Colonic mucosa (tissue), 4 donors: ENCODE measurements at regions not wholly inside any gene's neighbourhood (a gene's known extent, or its start where the extent isn't known, plus 50 kb on each side); places are given as distances from the start of the nearest gene placed in this dataset.

Experiments used
- DNase-seq: peaks from one replicate; pipeline ENCODE4 v3.0.0-alpha.2; 2020
- H3K27ac ChIP-seq: fragments of 200-600 bp; one replicate; pipeline ENCODE4 v1.8.0; 2021
- H3K27me3 ChIP-seq: fragments of 200-600 bp; one replicate; pipeline ENCODE4 v1.8.0; 2021
- H3K36me3 ChIP-seq: fragments of 200-600 bp; one replicate; pipeline ENCODE4 v1.8.0; 2021
- H3K4me1 ChIP-seq: fragments of 200-600 bp; one replicate; pipeline ENCODE4 v1.8.0; 2021; ENCODE audit warnings: mild to moderate bottlenecking
- H3K4me3 ChIP-seq: fragments of 200-600 bp; one replicate; pipeline ENCODE4 v1.8.0; 2021
- H3K9ac ChIP-seq, 2 donors: one replicate each; pipeline ENCODE4 v1.7.0; 2013; ENCODE audit warnings: control low read depth in 2 of 2, low read depth in 2 of 2, low read length in 2 of 2
- H3K9me3 ChIP-seq: fragments of 200-600 bp; one replicate; pipeline ENCODE4 v1.8.0; 2021
- intact Hi-C: fragments of 100-400 bp; cut with DNase I; formaldehyde crosslinking; loops from one replicate; pipeline ENCODE4 v1.14.1; 2022
- TF ChIP-seq, protein P1 (sequence below): fragments of 200-600 bp; IDR thresholded peaks from one replicate; pipeline ENCODE4 v1.8.0; 2022; ENCODE audit warnings: antibody characterized with exemption, mild to moderate bottlenecking
- donor health status: healthy.
- donor health status: DM: no; HTN: no; CAD: no.
- donor health status: DM: no; HTN: no; CAD: no.

- H3K9ac ChIP-seq: no peak overlapping the region
- H3K4me1 ChIP-seq: no peaks in the 10 kb centered on the region
- intact Hi-C loops: no loop called here
- no peak for DNase-seq
- TF ChIP-seq, protein P1, sequence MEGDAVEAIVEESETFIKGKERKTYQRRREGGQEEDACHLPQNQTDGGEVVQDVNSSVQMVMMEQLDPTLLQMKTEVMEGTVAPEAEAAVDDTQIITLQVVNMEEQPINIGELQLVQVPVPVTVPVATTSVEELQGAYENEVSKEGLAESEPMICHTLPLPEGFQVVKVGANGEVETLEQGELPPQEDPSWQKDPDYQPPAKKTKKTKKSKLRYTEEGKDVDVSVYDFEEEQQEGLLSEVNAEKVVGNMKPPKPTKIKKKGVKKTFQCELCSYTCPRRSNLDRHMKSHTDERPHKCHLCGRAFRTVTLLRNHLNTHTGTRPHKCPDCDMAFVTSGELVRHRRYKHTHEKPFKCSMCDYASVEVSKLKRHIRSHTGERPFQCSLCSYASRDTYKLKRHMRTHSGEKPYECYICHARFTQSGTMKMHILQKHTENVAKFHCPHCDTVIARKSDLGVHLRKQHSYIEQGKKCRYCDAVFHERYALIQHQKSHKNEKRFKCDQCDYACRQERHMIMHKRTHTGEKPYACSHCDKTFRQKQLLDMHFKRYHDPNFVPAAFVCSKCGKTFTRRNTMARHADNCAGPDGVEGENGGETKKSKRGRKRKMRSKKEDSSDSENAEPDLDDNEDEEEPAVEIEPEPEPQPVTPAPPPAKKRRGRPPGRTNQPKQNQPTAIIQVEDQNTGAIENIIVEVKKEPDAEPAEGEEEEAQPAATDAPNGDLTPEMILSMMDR: no peak
- H3K36me3 ChIP-seq: no peaks in the 10 kb centered on the region
- H3K4me3 ChIP-seq: no peak overlapping the region
- no peak overlapping the region for H3K27ac ChIP-seq
- H3K9me3 ChIP-seq: no peaks in the 10 kb centered on the region
- H3K27me3 ChIP-seq: no peaks in the 10 kb centered on the region
Measured at GRCh38 chr14:66174453-66174891, 311.7 kb upstream of the CCDC196 start.

DNA sequence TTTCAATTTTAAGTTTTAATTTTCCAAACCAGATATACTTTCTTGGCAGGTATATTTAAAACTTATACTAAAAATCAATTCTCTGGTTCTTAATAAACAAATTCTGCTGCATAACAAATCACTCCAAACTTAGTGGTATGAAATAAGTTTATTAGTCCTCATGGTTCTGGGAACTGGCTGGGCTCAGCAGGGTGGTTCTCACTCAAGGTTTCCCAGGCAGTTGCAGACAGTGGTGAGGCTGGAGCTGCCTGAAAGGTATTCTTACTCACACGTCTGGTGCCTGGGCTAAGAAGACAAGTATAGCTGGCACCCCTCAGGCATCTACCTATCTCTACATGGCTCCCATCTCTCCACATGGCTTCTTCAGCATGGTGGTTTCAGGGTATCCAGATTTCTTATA is 308.2 kb upstream of the CCDC196 start:
- no peak overlapping the region for H3K27ac ChIP-seq
- H3K27me3 ChIP-seq: no peaks in the 10 kb centered on the region
- TF ChIP-seq, protein P1: no peak
- H3K4me1 ChIP-seq: no peaks in the 10 kb centered on the region
- no peak for DNase-seq
- H3K9ac ChIP-seq: no peak overlapping the region
- no peaks in the 10 kb centered on the region for H3K36me3 ChIP-seq
- intact Hi-C loops: no loop called here
- no peak overlapping the region for H3K4me3 ChIP-seq
- no peaks in the 10 kb centered on the region for H3K9me3 ChIP-seq

- Histone ChIP-seq H3K9me3 (no peaks in the 10 kb centered on the region), H3K27me3 (no peaks in the 10 kb centered on the region), H3K4me1 (no peaks in the 10 kb centered on the region), H3K9ac (no peak overlapping the region), H3K27ac (no peak overlapping the region), H3K36me3 (no peaks in the 10 kb centered on the region), H3K4me3 (no peak overlapping the region)
- no peak for DNase-seq
- intact Hi-C loops: no loop called here
- TF ChIP-seq, protein P1: no peak
Measured at GRCh38 chr14:66196670-66197069, 289.5 kb upstream of the CCDC196 start.

GRCh38 chr14:66197276-66197675 is 288.9 kb upstream of the CCDC196 start:
- Histone ChIP-seq H3K9me3 (no peaks in the 10 kb centered on the region), H3K4me3 (no peak overlapping the region), H3K4me1 (no peaks in the 10 kb centered on the region), H3K27me3 (no peaks in the 10 kb centered on the region), H3K36me3 (no peaks in the 10 kb centered on the region), H3K9ac (no peak overlapping the region), H3K27ac (no peak overlapping the region)
- DNase-seq: no peak
- intact Hi-C loops: no loop called here
- TF ChIP-seq, protein P1: no peak

DNA sequence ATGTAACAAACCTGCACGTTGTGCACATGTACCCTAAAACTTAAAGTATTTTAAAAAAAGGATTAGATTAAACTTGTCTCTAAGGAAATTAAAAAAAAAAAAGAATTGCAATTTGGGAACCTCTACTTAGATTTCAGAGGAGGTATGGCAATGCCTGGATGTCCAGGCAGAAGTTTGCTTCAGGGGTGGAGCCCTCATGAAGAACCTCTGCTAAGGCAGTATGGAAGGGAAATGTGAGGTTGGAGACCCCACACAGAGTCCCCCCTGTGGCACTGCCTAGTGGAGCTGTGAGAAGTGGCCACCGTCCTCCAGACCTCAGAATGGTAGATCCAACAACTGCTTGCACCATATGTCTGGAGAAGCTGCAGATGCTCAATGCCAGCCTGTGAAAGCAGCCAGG is 279.6 kb upstream of the CCDC196 start:
- Histone ChIP-seq H3K27ac (no peak overlapping the region), H3K36me3 (no peaks in the 10 kb centered on the region), H3K9ac (no peak overlapping the region), H3K4me3 (no peak overlapping the region), H3K9me3 (no peaks in the 10 kb centered on the region), H3K27me3 (no peaks in the 10 kb centered on the region), H3K4me1 (no peaks in the 10 kb centered on the region)
- TF ChIP-seq, protein P1: no peak
- no peak for DNase-seq
- intact Hi-C loops: no loop called here

- TF ChIP-seq, protein P1: no peak
- H3K36me3 ChIP-seq: no peaks in the 10 kb centered on the region
- DNase-seq: no peak
- no peak overlapping the region for H3K27ac ChIP-seq
- no peak overlapping the region for H3K4me3 ChIP-seq
- no peaks in the 10 kb centered on the region for H3K9me3 ChIP-seq
- no peaks in the 10 kb centered on the region for H3K4me1 ChIP-seq
- no peak overlapping the region for H3K9ac ChIP-seq
- intact Hi-C loops: no loop called here
- no peaks in the 10 kb centered on the region for H3K27me3 ChIP-seq
Measured at GRCh38 chr14:66216763-66217162, 269.4 kb upstream of the CCDC196 start.
